Stimulated activated CD4-positive, alpha-beta T cell treated with anti-CD3 and anti-CD28 coated beads, TNF-alpha, amount 100 ng/mL, for 24 hours (primary cell): ENCODE measurements at regions not wholly inside any gene's neighbourhood (a gene's known extent, or its start where the extent isn't known, plus 50 kb on each side); places are given as distances from the start of the nearest gene placed in this dataset.

Source experiments
- DNase-seq, 3 experiments: peaks; one replicate each; pipeline ENCODE4 v3.0.0-alpha.2; 2020; ENCODE audit warnings: low read depth in 3 of 3

- DNase-seq = no peak
Measured at GRCh38 chr14:51546099-51546498, 105.6 kb upstream of the FRMD6 start.

GRCh38 chr14:51546603-51547258 is 105.0 kb upstream of the FRMD6 start:
- no peak for DNase-seq

GRCh38 chr14:51547260-51547659 is 104.5 kb upstream of the FRMD6 start:
- no peak for DNase-seq

- no peak for DNase-seq
Measured at GRCh38 chr14:51547701-51548100, 104.0 kb upstream of the FRMD6 start.

GRCh38 chr14:51548187-51548586 is 103.5 kb upstream of the FRMD6 start:
- no peak for DNase-seq

GRCh38 chr14:51550636-51551035 is 101.1 kb upstream of the FRMD6 start:
- no peak for DNase-seq

GRCh38 chr14:51552275-51552674 is 99.4 kb upstream of the FRMD6 start:
- DNase-seq = no peak

GRCh38 chr14:51552768-51553404 is 98.8 kb upstream of the FRMD6 start:
- DNase-seq = no peak

GRCh38 chr14:51554339-51554920 is 97.3 kb upstream of the FRMD6 start:
- DNase-seq = no peak

- DNase-seq = no peak
Measured at GRCh38 chr14:51554953-51555352, 96.8 kb upstream of the FRMD6 start.

- DNase-seq = no peak
Measured at GRCh38 chr14:51561141-51561540, 90.6 kb upstream of the FRMD6 start.

GRCh38 chr14:51562816-51563215 is 88.9 kb upstream of the FRMD6 start:
- no peak for DNase-seq

GRCh38 chr14:51563560-51563959 is 88.2 kb upstream of the FRMD6 start:
- no peak for DNase-seq

GRCh38 chr14:51564460-51564859 is 87.2 kb upstream of the FRMD6 start:
- no peak for DNase-seq

- no peak for DNase-seq
Measured at GRCh38 chr14:51564986-51565604, 86.6 kb upstream of the FRMD6 start.

- no peak for DNase-seq
Measured at GRCh38 chr14:51566831-51567582, 84.7 kb upstream of the FRMD6 start.

- no peak for DNase-seq
Measured at GRCh38 chr14:51568366-51568765, 83.3 kb upstream of the FRMD6 start.

GRCh38 chr14:51573607-51574006 is 78.1 kb upstream of the FRMD6 start:
- DNase-seq = no peak

- DNase-seq = no peak
Measured at GRCh38 chr14:51574009-51574408, 77.7 kb upstream of the FRMD6 start.

GRCh38 chr14:51575349-51576116 is 76.2 kb upstream of the FRMD6 start:
- no peak for DNase-seq

- DNase-seq = no peak
Measured at GRCh38 chr14:51576117-51576430, 75.6 kb upstream of the FRMD6 start.

GRCh38 chr14:51576879-51577278 is 74.8 kb upstream of the FRMD6 start:
- no peak for DNase-seq
